Caco-2 (cell line): ENCODE measurements at regions not wholly inside any gene's neighbourhood (a gene's known extent, or its start where the extent isn't known, plus 50 kb on each side); places are given as distances from the start of the nearest gene placed in this dataset. TPM values are rescaled to one million over a fixed set of nuclear protein-coding genes. Genes with fewer than 3 reads are reported as not detected.

Experiments used
- BruUV-seq: library from RNA; stranded (reverse); fragments of 400-500 nt; replicated peaks from 2 replicates; lab custom pipeline; 2021; lab: Mats Ljungman, UMichigan
- CTCF ChIA-PET: fragments of 300-600 bp; sonication (Branson Sonifier 250); formaldehyde crosslinking; loops from one replicate; lab custom pipeline; 2022; ENCODE audit warnings: antibody characterized with exemption; lab: Charles Lee
- POLR2A ChIA-PET: fragments of 300-600 bp; sonication (Branson Sonifier 250); formaldehyde crosslinking; loops from one replicate; lab custom pipeline; 2022; ENCODE audit warnings: antibody characterized with exemption; lab: Charles Lee
- DNase-seq, 2 experiments: peaks; one replicate each; pipeline versions ENCODE4 v3.0.0 to v3.0.0-alpha.2; 2020 to 2022
- H3K27me3 ChIP-seq: replicated peaks from 2 replicates; pipeline ENCODE4 v1.6.0; 2011; ENCODE audit warnings: low read length; ENCODE audit not compliant: control insufficient read depth, insufficient read depth
- H3K36me3 ChIP-seq: 2 replicates; pipeline ENCODE4 v1.5.1; 2011; ENCODE audit warnings: low read length; ENCODE audit not compliant: control insufficient read depth, insufficient read depth
- H3K4me1 ChIP-seq: fragments of 250-450 bp; sonication (Bioruptor Pico); 2 replicates; pipeline ENCODE4 v1.5.1; 2020; ENCODE audit warnings: mild to moderate bottlenecking
- H3K4me3 ChIP-seq: 2 replicates; pipeline ENCODE4 v1.5.1; 2011; ENCODE audit warnings: low read depth, mild to moderate bottlenecking, control low read depth, low read length
- H3K9me3 ChIP-seq: fragments of 250-450 bp; sonication (Bioruptor Pico); 2 replicates; pipeline ENCODE4 v1.5.1; 2020; ENCODE audit warnings: mild to moderate bottlenecking, moderate library complexity
- H3K27ac Mint-ChIP-seq: one replicate; pipeline ENCODE4 v1.8.0; 2022; ENCODE audit warnings: mixed read lengths; ENCODE audit not compliant: unreplicated experiment
- H3K27me3 Mint-ChIP-seq: one replicate; pipeline ENCODE4 v1.8.0; 2022; ENCODE audit warnings: mixed read lengths; ENCODE audit not compliant: insufficient read depth, unreplicated experiment
- H3K36me3 Mint-ChIP-seq: one replicate; pipeline ENCODE4 v1.8.0; 2022; ENCODE audit warnings: mild to moderate bottlenecking, mixed read lengths; ENCODE audit not compliant: insufficient read depth, unreplicated experiment
- H3K4me1 Mint-ChIP-seq: one replicate; pipeline ENCODE4 v1.8.0; 2022; ENCODE audit warnings: low read depth, mixed read lengths; ENCODE audit not compliant: unreplicated experiment
- H3K4me3 Mint-ChIP-seq: one replicate; pipeline ENCODE4 v1.8.0; 2022; ENCODE audit warnings: mild to moderate bottlenecking, moderate library complexity, mixed read lengths; ENCODE audit not compliant: unreplicated experiment
- H3K9me3 Mint-ChIP-seq: one replicate; pipeline ENCODE4 v1.8.0; 2022; ENCODE audit warnings: mixed read lengths; ENCODE audit not compliant: unreplicated experiment
- CTCF ChIP-seq, 2 experiments: fragments of 200-600 bp in 1 of 2; IDR thresholded peaks; 1 replicate in 1 of 2; 2 replicates in 1 of 2; pipeline versions ENCODE4 v1.5.1 to v1.8.0; 2011 to 2022; ENCODE audit warnings: antibody characterized with exemption in 1 of 2, control low read depth in 1 of 2, inconsistent platforms in 1 of 2, low read depth in 1 of 2, low read length in 1 of 2, mild to moderate bottlenecking in 1 of 2, moderate library complexity in 1 of 2; ENCODE audit not compliant: insufficient read depth in 1 of 2, severe bottlenecking in 1 of 2, unreplicated experiment in 1 of 2
- intact Hi-C: fragments of 100-400 bp; cut with micrococcal nuclease; formaldehyde crosslinking; loops from one replicate; pipeline ENCODE4 v1.10.0; 2022; ENCODE audit not compliant: unreplicated experiment
- microRNA-seq: library from miRNA; unstranded; fragments of <30 nt; microRNA quantifications from one replicate; pipeline ENCODE4 v1.2.0, GENCODE V29; 2022

GRCh38 chr20:7829031-7829430, 111.2 kb downstream of the HAO1 start:
- POLR2A ChIA-PET, result no interaction called here
- no peaks in the 10 kb centered on the region for H3K9me3 Mint-ChIP-seq
- BruUV-seq, result no TSS peak
- H3K4me1 Mint-ChIP-seq, result no peaks in the 10 kb centered on the region
- H3K27me3 Mint-ChIP-seq, result peaks cover 2% of the 10 kb centered on the region
- H3K4me1 ChIP-seq, result no peaks in the 10 kb centered on the region
- H3K36me3 Mint-ChIP-seq, result no peaks in the 10 kb centered on the region
- no peaks in the 10 kb centered on the region for H3K36me3 ChIP-seq
- CTCF ChIA-PET, result no interaction called here
- H3K9me3 ChIP-seq, result no peaks in the 10 kb centered on the region
- no peak overlapping the region for H3K27ac Mint-ChIP-seq
- no peak for DNase-seq
- H3K4me3 Mint-ChIP-seq, result no peak overlapping the region
- no peak overlapping the region for H3K4me3 ChIP-seq
- H3K27me3 ChIP-seq, result no peaks in the 10 kb centered on the region
- no peak for TF ChIP-seq CTCF (IDR thresholded peaks at IDR 0.05; ENCODE audit: insufficient read depth in 1 of 2, low read depth in 1 of 2, low read length in 1 of 2, severe bottlenecking in 1 of 2, unreplicated experiment in 1 of 2)
- intact Hi-C loops, result no loop called here

- ChIA-PET POLR2A (no interaction called here), CTCF (no interaction called here)
- no peaks in the 10 kb centered on the region for H3K36me3 ChIP-seq
- Mint-ChIP-seq H3K27me3 (peaks cover 2% of the 10 kb centered on the region), H3K9me3 (no peaks in the 10 kb centered on the region), H3K4me3 (no peak overlapping the region), H3K4me1 (no peaks in the 10 kb centered on the region), H3K36me3 (no peaks in the 10 kb centered on the region), H3K27ac (no peak overlapping the region)
- TF ChIP-seq CTCF (IDR thresholded peaks at IDR 0.05; ENCODE audit: insufficient read depth in 1 of 2, low read depth in 1 of 2, low read length in 1 of 2, severe bottlenecking in 1 of 2, unreplicated experiment in 1 of 2), result no peak
- H3K4me3 ChIP-seq, result no peak overlapping the region
- no peak for DNase-seq
- no peaks in the 10 kb centered on the region for H3K9me3 ChIP-seq
- no TSS peak for BruUV-seq
- intact Hi-C loops, result no loop called here
- H3K27me3 ChIP-seq, result no peaks in the 10 kb centered on the region
- H3K4me1 ChIP-seq, result no peaks in the 10 kb centered on the region
These were observed 110.5 kb downstream of the HAO1 start for GRCh38 chr20:7829776-7830175.

Small RNA genes in the stretch of these regions (microRNA-seq; reads per million reads assigned to microRNA genes)
- not detected for gene MIR8062
